ENCODE measurements at regions not wholly inside any gene's neighbourhood (a gene's known extent, or its start where the extent isn't known, plus 50 kb on each side); places are given as distances from the start of the nearest gene placed in this dataset.

DNA sequence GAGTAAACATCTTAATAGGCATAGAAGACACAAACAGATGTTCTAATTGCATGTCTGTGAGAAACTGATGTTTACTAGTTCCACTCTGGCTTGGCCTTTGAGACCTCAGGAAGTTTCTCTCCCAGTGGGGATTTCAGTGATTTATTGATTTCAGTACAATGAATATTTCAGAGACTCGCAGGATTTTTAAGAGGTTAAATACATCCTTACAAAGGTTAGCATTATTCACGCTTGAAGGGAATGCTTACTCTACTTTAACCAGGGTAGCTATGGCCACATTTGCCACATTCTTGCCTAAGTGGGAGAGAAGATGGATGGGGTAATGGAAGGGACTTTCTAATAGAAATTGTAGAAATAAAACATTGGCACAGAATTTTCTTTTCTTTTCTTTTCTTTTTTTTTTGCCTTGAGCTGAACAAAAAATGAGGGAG, 480.1 kb downstream of the SPRY1 start:
- DNase-seq (ENCODE audit: low read depth), result no peak
- H3K4me3 ChIP-seq (ENCODE audit: low read depth, low read length), result no peak overlapping the region
- TF ChIP-seq, protein P1, sequence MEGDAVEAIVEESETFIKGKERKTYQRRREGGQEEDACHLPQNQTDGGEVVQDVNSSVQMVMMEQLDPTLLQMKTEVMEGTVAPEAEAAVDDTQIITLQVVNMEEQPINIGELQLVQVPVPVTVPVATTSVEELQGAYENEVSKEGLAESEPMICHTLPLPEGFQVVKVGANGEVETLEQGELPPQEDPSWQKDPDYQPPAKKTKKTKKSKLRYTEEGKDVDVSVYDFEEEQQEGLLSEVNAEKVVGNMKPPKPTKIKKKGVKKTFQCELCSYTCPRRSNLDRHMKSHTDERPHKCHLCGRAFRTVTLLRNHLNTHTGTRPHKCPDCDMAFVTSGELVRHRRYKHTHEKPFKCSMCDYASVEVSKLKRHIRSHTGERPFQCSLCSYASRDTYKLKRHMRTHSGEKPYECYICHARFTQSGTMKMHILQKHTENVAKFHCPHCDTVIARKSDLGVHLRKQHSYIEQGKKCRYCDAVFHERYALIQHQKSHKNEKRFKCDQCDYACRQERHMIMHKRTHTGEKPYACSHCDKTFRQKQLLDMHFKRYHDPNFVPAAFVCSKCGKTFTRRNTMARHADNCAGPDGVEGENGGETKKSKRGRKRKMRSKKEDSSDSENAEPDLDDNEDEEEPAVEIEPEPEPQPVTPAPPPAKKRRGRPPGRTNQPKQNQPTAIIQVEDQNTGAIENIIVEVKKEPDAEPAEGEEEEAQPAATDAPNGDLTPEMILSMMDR (conservative IDR thresholded peaks at IDR 0.05; ENCODE audit: low read depth, low read length), result no peak

DNA sequence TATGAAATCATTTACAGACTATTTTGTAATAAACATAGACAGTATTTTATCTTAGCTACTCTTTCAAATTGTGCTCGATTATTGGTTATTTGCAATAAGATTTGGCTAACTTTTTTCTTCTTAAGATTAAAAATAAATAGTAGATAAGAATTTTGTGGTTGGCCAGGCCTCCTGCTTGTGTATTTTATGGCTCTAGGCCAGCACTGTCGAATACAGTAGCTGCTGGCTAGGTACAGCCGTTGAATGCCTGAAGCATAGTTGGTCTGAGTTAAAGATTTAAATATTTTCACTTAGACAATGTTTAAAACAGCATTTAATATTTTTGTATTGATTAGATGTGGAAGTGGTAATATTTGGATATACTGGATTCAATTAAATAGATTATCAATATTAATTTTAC, 481.0 kb downstream of the SPRY1 start:
- no peak for DNase-seq (ENCODE audit: low read depth)
- no peak overlapping the region for H3K4me3 ChIP-seq (ENCODE audit: low read depth, low read length)
- TF ChIP-seq, protein P1 (conservative IDR thresholded peaks at IDR 0.05; ENCODE audit: low read depth, low read length), result no peak

DNA sequence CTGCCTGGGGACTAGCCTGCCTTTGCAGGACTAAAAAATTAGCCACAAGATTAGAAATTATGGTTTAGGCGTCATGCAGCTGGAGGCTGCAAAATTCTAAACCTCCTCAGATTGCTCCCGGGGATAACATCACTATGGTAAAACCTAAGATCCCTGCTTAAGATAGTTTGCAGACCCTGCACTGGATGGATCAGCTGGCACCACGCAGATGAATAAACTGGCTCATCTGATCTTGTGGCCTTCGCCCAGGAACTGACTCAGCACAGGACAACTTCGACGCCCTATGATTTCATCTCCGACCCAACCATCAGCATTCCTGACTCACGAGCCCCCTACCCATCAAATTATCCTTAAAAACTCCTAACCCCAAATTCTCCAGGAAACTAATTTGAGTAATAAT, 482.4 kb downstream of the SPRY1 start:
- TF ChIP-seq, protein P1 (conservative IDR thresholded peaks at IDR 0.05; ENCODE audit: low read depth, low read length), result no peak
- DNase-seq (ENCODE audit: low read depth), result no peak

DNA sequence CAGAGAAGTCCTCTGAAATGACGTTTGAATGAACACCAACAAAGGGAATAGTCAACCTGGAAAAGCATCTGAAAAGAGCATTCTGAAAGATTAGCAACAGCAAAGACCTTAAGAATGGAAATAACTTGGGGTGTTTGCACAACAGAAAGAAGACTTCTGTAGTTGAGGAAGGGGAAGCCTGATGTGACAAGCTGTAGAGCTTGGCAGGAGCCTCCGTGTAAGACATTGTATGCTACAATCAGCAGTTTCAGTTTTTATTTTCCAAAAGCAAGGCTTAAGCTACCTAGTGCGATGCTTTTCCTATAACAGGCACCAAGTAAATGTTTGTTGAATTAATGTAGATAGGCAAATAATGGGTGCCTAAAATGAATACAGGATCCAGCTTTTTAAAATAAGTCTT, 484.0 kb downstream of the SPRY1 start:
- H3K4me3 ChIP-seq (ENCODE audit: low read depth, low read length), result no peak overlapping the region
- TF ChIP-seq, protein P1 (conservative IDR thresholded peaks at IDR 0.05; ENCODE audit: low read depth, low read length), result no peak

More for the DNA sequence above, 482.4 kb downstream of the SPRY1 start:
- no peak overlapping the region for H3K4me3 ChIP-seq (ENCODE audit: low read depth, low read length)

DNA sequence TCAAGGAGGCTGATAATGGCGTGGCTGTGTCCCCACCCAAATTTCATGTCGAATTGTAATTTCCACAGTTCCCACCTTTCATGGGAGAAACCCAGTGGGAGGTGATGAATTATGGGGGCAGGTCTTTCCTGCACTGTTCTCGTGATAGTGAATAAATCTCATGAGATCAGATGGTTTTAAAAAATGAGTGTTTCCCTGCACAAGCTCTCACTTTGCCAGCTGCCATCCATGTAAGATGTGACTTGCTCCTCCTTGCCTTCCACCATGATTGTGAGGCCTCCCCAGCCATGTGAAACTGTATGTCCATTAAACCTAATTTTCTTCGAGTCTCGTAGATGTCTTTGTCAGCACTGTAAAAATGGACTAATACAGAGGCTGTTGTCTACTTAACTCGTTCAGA, 488.3 kb downstream of the SPRY1 start:
- DNase-seq (ENCODE audit: low read depth), result no peak
- H3K4me3 ChIP-seq (ENCODE audit: low read depth, low read length), result no peak overlapping the region
- TF ChIP-seq, protein P1 (conservative IDR thresholded peaks at IDR 0.05; ENCODE audit: low read depth, low read length), result no peak

More for the DNA sequence above, 484.0 kb downstream of the SPRY1 start:
- DNase-seq (ENCODE audit: low read depth), result no peak

DNA sequence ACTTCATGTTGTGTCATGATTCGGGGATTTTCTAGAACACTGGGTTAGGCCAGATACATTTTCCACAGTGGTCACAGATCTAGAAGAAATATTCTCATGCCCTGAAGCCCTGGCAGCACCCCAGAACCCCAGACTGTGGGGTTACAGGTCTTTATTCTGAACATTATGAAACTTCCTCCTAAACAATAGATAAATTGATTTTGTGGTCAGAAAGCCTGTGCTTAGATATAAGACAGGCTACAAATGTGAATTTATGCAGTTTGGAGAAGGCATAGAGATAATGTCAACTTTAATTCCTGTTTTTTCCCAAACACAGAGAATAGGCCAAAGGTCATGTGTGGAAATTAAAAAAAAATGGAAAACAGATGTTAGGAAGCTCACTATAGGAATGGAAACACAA, 492.9 kb downstream of the SPRY1 start:
- H3K4me3 ChIP-seq (ENCODE audit: low read depth, low read length), result no peak overlapping the region
- DNase-seq (ENCODE audit: low read depth), result no peak
- TF ChIP-seq, protein P1 (conservative IDR thresholded peaks at IDR 0.05; ENCODE audit: low read depth, low read length), result no peak

DNA sequence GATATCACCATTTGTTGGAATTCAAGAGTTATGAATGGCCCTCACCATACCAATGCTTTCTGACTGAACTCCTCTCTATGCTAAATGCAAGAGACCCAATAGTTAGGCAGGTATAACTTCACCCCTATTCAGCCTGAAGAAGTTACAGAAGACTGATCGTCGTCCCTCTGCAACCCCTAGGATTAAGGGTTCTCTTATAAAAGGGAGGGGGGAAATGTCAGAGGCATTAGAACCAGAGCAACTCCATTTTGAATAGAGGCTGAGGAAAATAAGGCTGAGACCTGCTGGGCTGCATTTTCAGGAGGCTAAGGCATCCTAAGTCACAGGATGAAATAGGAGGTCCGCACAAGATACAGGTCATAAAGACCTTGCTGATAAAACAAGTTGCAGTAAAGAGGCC, 494.3 kb downstream of the SPRY1 start:
- TF ChIP-seq, protein P1 (conservative IDR thresholded peaks at IDR 0.05; ENCODE audit: low read depth, low read length), result no peak
- DNase-seq (ENCODE audit: low read depth), result no peak

More for the DNA sequence above, 494.3 kb downstream of the SPRY1 start:
- no peak overlapping the region for H3K4me3 ChIP-seq (ENCODE audit: low read depth, low read length)

All from epithelial cell of proximal tubule (primary cell).